ENCODE measurements at regions not wholly inside any gene's neighbourhood (a gene's known extent, or its start where the extent isn't known, plus 50 kb on each side); places are given as distances from the start of the nearest gene placed in this dataset.

DNA sequence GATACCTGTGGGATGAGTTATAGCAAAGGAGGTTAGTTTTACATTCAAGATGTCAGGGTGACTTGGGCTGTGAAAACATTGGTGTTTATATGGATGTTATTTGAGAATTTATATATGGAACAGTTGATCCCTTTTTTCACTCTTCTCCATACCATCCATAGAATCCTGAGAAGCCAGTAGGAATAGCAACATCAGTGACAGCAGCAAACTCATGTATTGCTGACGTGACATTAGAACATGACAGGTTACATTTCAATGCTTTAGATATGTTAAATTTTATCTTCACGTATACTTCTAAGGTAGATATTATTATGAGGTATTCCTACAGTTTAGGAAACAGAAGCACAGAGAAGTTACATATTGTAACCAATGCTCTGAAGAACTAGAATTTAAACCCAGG lies 745.2 kb upstream of the GCFC2 start:
- TF ChIP-seq ZNF274 (IDR thresholded peaks at IDR 0.05; ENCODE audit: low read depth, low read length), result no peak
- TF ChIP-seq YY1 (IDR thresholded peaks at IDR 0.05; ENCODE audit: insufficient read depth, insufficient read length), result no peak
- TF ChIP-seq SUZ12 (IDR thresholded peaks at IDR 0.05; ENCODE audit: extremely low read depth, insufficient read depth, insufficient read length), result no peak

Measured in NT2/D1 (cell line).